ENCODE measurements at regions not wholly inside any gene's neighbourhood (a gene's known extent, or its start where the extent isn't known, plus 50 kb on each side); places are given as distances from the start of the nearest gene placed in this dataset.

DNA sequence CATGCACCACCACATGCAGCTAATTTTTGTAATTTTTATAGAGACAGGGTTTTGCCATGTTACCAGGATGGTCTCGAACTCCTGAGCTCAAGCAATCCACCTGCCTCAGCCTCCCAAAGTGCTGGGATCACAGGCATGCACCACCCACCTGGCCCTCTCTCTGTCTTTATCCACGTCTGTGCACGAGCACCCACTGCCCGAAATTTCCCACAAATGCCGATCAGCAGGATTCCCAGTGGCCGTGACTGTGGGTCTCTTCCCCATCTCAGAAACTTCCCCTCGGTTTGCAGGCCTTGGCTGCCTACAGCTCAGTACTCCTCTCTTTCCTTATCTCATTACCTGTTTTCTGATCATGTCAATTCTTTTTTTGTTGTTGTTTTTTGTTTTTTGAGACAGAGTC lies 217.3 kb downstream of the TTC32 start:
- DNase-seq (ENCODE audit: low read depth in 2 of 2): no peak

DNA sequence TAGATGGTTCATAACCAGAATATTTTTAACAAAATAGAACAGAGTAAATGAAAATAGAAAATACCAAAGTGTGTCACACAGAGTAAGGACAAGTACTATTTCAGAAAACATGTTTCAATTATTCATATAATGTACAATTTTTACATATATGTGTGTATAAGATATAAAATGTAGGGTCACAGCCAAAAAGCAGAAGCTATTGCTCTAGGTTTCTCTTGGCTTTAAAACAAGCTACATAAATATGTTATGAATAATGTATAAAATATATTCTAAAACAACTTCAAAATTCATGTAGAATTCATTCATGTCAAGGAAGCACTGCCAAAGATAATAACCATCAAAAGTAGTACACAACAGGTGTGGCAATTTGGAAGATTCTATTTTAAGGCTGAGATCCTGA lies 218.2 kb downstream of the TTC32 start:
- no peak for DNase-seq (ENCODE audit: low read depth in 2 of 2)

DNA sequence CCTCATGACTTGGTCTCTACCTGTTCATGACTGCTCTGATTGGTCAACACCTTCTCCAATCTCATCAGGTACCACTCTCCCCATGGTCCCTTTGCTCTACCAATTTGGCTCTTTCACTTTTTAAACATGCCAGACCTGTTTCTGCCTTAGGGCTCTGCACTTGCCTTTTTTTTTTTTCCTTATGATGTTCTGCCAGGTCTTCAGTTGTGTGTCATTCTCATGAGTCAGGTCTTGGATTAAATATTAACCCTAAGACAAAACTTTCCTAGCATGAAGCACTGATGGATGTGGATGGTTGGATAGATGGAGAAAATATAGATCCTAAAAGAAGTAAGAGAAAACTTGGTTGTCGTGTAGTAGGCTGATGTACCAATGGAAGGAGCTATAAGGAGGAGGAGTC lies 219.3 kb downstream of the TTC32 start:
- DNase-seq (ENCODE audit: low read depth in 2 of 2): no peak

DNA sequence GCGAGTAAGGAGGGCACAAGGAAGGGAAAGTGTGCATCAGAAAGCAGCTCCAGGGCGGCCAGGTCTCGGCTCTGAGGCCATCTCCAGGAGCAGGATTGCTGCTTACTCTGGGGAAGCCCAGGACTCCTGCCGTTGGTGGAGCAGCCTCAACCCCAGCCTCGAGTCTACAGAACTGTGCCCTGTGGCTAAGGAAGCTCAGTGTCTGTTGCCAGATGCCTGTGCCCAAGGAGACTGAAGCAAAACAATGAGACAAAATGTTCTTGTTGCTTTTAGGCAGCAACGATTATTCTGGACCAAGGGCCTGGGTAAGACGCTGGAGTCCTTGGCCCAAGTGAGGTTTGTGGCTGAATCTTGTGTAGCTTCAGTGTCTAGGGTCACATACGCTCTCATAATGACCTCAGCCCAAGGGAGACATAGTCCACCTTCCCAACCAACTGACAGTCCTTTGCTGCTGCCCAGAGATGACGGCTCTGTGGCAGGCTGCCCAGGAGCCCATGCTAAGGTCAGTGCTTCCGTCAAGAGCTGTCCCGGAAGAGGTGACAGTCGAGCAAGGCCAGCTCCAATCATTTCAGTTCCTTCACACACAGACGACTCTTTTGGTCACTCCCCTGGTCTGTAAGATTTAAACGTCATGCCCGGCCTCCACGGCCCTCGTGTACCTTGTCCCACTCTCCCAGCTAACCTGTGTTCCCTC lies 223.8 kb downstream of the TTC32 start:
- DNase-seq (ENCODE audit: low read depth in 2 of 2): no peak

DNA sequence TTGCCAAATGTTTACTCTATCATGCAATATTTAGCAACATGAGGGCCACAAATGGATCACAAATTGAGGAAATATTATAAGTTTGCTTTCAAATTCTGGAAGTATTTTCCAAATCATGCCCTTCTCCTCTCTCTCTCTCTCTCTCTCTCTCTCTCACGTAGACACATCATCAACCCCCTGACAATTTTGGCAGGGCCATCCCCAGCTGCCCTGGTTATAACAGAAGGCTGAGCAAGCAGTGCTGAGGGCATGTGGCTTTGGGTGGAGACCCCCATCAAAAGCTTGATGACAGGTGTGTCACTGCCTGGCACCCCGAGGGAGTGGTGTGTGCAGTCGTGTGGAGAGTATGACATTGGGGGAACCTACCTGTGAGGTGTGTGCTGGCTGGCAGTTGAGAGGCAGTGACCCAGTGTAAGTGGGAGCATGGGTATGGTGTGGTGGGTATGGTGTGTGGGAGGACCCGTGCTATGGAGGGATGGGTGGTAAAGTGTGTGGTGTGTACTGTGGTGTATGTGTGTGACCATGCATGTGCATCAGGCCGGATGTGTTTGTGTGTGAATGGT lies 224.5 kb downstream of the TTC32 start:
- DNase-seq (ENCODE audit: low read depth in 2 of 2): no peak

DNA sequence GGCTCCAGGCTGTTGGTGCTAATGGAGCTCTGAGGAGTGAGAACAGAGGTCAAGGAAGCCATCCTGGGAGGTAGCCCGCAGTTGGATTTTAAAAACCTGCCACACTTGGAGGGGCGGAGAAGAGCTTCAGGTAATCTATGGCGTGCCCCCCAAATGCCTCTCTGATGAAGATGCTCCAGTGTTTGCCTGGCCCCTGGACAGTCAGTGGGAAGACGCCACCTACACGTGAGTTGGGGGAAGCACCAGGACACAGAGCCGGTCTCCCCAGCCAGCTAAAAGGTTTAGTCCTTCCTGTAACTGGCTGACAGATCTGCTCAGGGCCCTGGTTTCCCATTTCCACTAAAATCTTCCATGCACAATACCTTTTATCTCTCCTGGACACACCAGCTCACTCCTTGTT lies 225.0 kb downstream of the TTC32 start:
- DNase-seq (ENCODE audit: low read depth in 2 of 2): peak in 1 of 2 donors; percentile 7

DNA sequence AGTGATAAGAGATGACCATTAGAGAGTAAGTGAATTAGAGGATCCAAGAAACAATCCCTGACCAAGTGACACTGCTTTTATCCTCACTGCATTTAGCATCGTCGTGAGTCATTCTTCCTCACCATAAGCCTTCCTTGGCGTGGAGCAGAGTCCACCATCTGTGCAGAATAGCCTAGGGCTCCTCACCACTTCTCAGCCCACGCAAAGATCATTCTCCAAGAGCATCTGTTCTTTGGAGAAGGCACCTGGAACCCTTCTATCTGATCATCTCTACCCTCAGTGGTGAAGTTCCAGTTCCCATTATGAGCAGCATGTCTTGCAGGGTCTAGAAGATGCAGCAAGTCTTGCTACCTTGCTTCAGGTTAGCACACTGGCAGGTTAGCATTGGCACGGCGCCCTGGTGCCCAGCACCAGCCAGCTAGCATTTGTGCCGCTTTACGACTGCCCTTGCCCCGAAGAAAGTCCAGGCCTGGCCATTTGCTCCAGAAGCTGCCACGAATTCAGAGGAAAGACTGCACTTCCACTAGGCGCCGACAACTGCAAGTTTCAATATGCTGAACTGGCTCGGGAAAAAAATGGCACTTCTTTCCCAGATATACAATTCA lies 225.8 kb downstream of the TTC32 start:
- DNase-seq (ENCODE audit: low read depth in 2 of 2): no peak

DNA sequence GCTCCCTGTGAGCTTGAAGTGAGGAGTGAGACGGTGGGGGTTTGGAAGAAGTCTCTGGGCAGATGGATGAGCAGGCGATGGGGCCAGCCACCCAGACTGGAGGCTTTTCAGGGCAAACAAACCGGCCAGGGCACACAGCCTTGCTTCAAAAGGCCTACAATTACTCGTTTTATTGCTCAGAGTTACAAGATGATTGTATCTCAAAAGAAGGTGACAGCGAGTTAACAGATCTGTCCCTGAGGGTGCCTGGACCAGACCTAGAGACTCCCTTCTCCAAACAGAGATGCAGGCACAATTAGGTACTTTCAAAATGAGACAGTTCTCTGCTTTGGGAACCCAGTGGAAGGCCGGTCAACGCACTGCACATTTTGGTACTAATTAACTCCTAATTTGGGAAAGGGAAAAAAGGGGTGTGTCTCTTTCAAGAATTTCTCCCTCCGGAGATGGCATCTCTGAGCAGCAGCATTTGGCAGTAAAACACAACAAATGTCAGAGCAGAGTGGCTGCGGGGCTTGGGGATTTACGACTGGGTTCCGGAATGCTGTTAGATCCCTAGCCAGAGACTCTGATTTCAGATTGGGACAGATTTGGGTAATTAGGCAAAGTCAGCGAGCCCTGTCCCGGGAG lies 226.7 kb downstream of the TTC32 start:
- DNase-seq (ENCODE audit: low read depth in 2 of 2): no peak

DNA sequence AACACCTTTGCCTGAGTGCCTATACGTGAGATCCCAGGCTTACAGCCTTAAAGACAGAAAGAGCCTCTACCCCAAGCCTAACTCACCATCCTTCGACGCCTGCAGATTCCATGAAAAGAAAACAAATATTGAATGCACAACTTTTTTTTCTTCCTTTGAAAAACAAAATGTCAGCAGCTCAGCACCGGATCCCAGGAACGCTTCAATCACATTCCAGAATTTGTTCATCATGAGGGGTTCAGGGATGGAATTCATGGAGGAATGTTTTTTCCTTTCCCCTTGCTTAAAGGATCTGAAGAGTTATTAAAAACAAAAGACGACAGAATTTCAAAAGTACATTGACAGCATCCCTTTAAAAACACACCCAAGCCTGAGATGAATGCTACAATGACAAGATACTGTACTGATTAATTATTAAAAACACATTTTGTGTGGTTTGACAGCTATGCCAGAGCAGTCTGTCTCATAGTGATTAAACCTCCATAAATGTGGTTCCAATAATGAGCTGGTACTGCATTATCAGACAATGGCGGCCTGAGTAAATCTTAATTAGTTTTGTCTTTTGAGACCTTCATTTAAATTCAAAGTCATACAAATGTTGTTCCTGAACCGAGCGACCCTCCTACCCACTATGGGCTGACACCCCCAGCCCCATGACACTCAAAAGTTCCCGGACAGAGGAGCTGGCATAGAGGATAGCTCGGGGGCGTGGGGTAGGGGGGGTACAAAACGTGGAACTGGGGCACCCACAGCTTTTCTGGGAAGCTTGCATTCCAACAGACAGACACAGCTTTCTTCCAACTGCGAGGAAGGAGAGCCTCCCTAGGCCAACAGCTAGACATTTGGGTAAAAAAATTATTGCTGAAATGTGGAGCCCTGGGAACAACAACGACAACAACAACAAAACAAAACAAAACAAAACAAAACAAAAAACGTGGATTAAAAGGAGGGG lies 227.5 kb downstream of the TTC32 start:
- no peak for DNase-seq (ENCODE audit: low read depth in 2 of 2)

DNA sequence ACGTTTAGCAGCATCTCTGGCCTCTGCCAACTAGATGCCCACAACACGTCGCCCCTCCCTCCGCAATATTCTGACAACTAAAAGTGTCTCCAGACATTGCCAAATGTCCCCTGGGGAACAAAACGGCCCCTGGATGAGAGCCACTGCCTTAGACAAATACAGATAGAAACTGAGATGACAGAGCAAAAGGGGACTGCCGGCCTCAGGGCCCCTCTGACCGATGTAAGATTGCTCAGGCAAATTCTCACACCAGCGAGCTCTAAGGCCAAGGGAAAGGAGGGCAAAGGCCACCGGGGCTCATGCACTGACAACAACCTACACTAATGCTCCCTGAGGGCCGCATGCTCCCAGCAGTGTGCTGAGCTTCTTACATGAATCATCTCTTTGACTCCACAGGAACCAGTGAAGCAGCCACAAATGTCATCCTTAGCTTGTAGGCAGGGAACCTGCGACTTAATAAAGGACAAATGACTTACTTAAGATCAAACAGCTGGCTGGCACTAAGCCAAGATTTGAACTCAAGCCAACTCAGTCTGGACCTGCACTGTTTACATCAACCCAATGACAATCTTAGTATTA lies 228.5 kb downstream of the TTC32 start:
- peak in 1 of 2 donors; percentile 9 for DNase-seq (ENCODE audit: low read depth in 2 of 2)

DNA sequence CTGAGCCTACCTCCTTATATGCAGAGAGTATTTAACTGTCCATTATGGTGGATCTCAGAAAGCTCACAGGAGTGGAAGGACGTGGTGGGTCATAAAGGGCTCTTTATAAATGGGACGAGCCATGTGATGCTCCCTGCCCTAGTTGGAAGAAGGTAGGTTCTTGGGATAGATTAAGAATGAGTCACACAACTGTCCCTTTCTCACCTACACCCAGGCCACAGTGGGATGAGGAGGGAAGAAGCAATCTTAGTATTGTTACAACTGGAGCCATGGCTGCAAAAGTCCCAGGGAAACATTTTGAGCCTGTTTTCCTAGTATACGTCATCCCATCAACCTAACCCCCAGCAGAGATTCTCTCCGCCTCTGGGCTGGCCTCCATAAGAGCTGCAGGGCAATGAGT lies 229.9 kb downstream of the TTC32 start:
- DNase-seq (ENCODE audit: low read depth in 2 of 2): no peak

DNA sequence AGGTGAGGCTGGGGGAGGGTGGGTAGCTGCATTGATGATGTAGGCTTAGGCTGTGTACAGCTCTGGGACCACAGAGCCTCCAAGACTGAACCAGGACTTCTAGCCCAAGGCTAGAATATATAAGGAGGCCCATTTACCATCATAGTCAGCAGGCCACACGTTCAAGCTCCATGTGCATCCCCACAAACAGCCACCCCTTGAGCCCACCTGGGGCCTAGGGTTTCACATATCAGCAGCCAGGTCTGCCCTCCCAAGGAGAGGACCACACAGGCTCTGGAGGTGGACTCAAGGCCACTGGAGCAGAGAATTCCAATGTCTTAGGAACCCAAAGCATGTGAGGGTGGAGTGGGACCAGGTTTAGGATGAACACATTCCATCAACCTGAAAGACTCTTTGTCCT lies 230.5 kb downstream of the TTC32 start:
- DNase-seq (ENCODE audit: low read depth in 2 of 2): no peak

DNA sequence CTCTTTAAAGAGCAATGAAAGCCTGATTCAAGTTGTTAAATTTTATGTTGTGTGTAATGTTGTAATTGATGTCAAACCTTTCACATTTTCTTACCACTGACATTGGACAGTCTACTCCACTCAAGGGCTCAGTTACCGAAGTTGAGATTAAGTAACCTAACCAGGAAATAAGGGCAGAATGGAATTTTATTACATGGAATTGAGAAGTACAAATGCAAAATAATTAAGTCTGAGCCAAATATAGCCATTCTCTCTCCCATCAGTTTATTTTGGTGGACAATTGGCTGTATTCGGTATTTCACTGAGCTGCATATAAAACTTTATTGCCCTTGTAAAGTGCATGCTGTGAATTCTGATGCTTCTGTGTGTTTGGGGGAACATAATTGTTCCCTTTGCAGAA lies 231.5 kb downstream of the TTC32 start:
- no peak for DNase-seq (ENCODE audit: low read depth in 2 of 2)

DNA sequence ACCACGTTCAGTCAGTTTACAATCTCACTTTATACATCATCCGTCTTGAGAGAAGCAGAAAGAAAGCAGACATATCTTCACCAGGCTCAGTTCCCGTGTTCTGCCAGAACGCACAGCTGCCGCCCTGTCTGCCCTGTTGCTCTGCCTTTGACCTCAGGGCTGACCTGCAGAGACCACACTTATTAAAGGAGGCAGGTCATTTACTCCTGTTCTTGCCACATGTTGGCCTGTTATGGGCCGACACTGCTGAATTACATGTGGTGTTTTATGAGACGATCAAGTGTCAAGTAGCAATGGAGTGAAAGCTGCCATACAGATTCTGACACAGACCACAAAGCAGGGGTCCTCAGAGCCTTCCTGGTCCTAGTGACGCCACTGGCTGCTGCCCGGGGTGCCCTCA lies 232.2 kb downstream of the TTC32 start:
- no peak for DNase-seq (ENCODE audit: low read depth in 2 of 2)

DNA sequence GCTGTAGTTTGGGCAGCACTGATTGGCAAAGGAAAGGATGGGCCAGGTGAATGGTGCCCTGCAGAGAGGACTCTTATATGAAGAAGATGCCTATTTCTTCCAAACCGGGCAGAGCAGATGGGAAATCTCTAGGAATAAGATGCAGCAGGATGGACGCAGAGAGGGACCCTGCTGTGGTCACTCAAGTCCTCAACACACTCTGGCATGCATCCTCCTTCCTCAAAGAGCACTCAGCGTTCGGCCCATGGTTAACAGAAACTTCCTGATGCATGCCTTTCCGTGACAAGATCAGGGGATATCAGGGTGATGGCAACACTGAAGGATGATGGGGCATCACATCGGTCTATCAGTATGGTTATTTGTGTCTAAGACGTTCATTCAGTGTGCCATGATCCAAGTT lies 232.7 kb downstream of the TTC32 start:
- DNase-seq (ENCODE audit: low read depth in 2 of 2): no peak

DNA sequence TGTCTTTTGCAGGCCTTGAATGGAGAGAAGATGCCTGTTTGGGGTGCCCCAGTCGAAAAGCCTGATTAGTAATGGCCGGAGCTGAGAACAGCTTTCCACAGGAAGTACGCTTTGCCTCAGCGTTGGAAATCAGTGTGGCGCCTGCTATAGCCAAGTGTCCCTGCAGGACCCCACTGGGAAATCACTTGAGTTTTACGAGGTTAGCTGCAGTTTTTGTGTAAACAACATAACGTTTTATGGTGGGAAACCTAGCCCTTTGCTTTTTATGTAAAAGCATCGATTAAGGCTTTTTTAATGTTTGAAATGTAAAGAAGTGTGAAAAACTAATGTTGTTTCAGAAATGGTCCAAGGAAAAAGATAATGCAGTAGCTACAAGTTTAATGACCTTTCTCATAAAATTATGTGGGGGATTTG lies 234.2 kb downstream of the TTC32 start:
- no peak for DNase-seq (ENCODE audit: low read depth in 2 of 2)

DNA sequence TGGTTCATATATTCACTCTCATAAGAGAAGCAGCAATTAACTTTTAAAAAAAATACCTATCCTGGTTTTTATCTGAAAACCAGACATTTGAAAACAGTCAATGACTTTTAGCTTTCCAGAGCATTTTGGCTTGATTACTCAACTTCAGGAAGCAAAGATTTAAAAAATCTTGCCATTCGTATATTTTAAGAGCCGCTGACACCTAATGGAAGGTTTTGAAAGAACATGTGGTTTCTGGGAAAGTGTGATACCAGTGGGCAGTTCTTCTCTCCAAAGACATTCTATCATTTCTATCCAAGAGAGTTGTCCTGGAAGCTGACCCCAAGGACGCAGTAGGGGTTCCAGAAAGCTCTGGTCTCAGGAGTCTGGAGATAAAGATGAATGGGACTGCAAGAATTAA lies 234.7 kb downstream of the TTC32 start:
- peak in 1 of 2 donors; percentile 13 for DNase-seq (ENCODE audit: low read depth in 2 of 2)

DNA sequence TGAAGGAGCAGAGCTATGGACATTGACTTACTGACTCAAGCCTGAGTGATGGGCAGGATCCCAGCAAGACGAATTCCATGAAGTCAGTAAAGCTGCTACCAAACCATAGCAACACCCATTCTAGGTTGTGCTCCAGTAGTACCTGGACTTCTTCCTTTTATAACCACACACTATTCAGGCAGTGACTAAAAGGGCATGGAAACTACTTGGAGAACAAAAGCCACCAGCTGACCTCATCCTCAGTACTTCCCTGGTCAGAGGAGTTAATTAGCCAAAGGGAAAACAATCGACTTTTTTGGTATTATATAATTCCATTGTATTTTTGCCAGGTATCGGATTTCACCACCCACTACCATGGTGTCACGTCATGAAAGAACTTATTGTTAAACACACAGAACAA lies 237.1 kb downstream of the TTC32 start:
- DNase-seq (ENCODE audit: low read depth in 2 of 2): peak in 1 of 2 donors; percentile 12

DNA sequence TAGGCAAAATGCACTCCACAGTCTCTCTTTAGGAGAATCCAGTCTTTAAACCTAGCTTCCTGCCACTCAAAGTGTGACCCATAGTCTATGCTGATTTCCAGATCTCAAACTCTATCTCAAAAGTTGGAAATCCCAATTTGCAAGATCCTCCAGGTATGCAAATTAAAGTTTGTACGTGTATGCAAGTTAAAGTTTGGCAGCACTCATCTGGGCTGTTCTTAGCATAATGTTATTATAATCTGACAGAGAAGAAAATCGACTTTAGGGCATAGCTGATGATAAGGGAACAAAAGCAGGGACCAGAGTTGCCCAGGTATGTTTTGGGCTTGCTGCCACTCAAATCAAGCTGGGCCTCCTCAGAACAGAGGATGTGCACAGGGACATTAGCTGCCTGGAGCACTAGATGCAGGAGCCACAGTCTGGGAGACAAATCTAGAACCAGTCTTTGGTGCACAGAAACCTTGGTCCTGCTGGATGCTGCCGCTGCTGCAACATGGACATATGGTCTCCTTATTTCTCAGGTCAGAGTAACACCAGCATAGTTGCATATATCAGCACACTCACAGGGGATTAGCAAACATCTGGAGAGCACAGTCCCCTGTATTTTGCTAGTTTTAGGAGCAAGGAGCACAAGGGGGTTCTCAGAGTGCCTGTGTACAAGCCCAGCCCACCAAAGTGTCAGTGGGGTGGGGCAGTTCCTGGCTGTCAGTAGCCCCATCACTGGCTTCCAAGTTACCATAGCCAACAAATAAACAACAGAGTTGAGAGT lies 242.6 kb downstream of the TTC32 start:
- DNase-seq (ENCODE audit: low read depth in 2 of 2): no peak

DNA sequence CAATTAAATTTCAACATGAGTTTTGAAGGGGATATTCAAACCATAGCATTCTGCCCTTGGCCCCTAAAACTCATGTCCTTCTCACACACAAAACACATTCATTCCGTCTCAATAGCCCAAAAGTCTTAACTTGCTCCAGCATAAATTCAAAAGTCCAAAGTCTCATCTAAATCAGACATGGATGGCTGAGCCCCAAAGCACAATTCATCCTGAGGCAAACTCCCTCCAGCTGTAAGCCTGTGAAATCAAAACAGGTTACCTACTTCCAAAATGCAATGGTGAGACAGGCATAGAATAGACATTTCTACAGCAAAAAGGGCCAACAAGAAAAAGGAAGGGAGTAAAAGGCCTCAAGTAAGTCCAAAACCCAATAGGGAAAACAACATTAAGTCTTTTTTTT lies 245.8 kb downstream of the TTC32 start:
- no peak for DNase-seq (ENCODE audit: low read depth in 2 of 2)

All from lung microvascular endothelial cell (primary cell).